HUES64 (cell line): ENCODE measurements at regions not wholly inside any gene's neighbourhood (a gene's known extent, or its start where the extent isn't known, plus 50 kb on each side); places are given as distances from the start of the nearest gene placed in this dataset.

Source experiments
- H3K27ac ChIP-seq: 2 replicates; pipeline ENCODE4 v1.7.0; 2013; ENCODE audit warnings: low read depth, low read length, inconsistent platforms
- H3K27me3 ChIP-seq: 2 replicates; pipeline ENCODE4 v1.6.1; 2013; ENCODE audit warnings: mild to moderate bottlenecking, low read length; ENCODE audit not compliant: insufficient read depth
- H3K36me3 ChIP-seq: 2 replicates; pipeline ENCODE4 v1.6.1; 2013; ENCODE audit warnings: mild to moderate bottlenecking, low read length; ENCODE audit not compliant: insufficient read depth
- H3K4me1 ChIP-seq: 2 replicates; pipeline ENCODE4 v1.6.1; 2013; ENCODE audit warnings: mild to moderate bottlenecking, low read length, moderate library complexity; ENCODE audit not compliant: insufficient read depth
- H3K4me3 ChIP-seq: 2 replicates; pipeline ENCODE4 v1.5.1; 2013; ENCODE audit warnings: mild to moderate bottlenecking, low read length, moderate library complexity
- H3K9ac ChIP-seq: 2 replicates; pipeline ENCODE4 v1.6.1; 2013; ENCODE audit warnings: mild to moderate bottlenecking, low read depth, low read length
- H3K9me3 ChIP-seq: 2 replicates; pipeline ENCODE4 v1.6.1; 2013; ENCODE audit warnings: low read depth, low read length; ENCODE audit not compliant: insufficient read depth
- WGBS: fragments of 150-250, 120-280 bp; methylation state at CpG from one replicate; pipeline ENCODE4 v1.1.7; 2013; ENCODE audit warnings: missing lambda C conversion rate; 5-methylcytosine and 5-hydroxymethylcytosine counted together

- WGBS = 88% methylated on average over 2 of the region's 2 CpGs
- Histone ChIP-seq H3K9me3 (no peaks in the 10 kb centered on the region), H3K27ac (no peak overlapping the region), H3K9ac (no peak overlapping the region), H3K36me3 (no peaks in the 10 kb centered on the region), H3K4me1 (peaks cover 10% of the 10 kb centered on the region), H3K4me3 (no peak overlapping the region), H3K27me3 (no peaks in the 10 kb centered on the region)
Observed at GRCh38 chr1:79657951-79658658, 651.6 kb upstream of the ADGRL4 start.

- Histone ChIP-seq H3K27ac (no peak overlapping the region), H3K9me3 (no peaks in the 10 kb centered on the region), H3K27me3 (no peaks in the 10 kb centered on the region), H3K4me3 (no peak overlapping the region), H3K9ac (no peak overlapping the region), H3K4me1 (peaks cover 10% of the 10 kb centered on the region), H3K36me3 (no peaks in the 10 kb centered on the region)
- WGBS = 90% methylated on average over 1 of the region's 2 CpGs
Observed at GRCh38 chr1:79655876-79656275, 649.3 kb upstream of the ADGRL4 start.

GRCh38 chr1:79652426-79652825 is 645.9 kb upstream of the ADGRL4 start:
- Histone ChIP-seq H3K27ac (no peak overlapping the region), H3K4me3 (no peak overlapping the region), H3K9me3 (no peaks in the 10 kb centered on the region), H3K4me1 (peaks cover 2% of the 10 kb centered on the region), H3K27me3 (no peaks in the 10 kb centered on the region), H3K9ac (no peak overlapping the region), H3K36me3 (no peaks in the 10 kb centered on the region)
- WGBS = 80% methylated on average over 3 of the region's 3 CpGs

GRCh38 chr1:79648126-79648525 is 641.6 kb upstream of the ADGRL4 start:
- Histone ChIP-seq H3K27ac (no peak overlapping the region), H3K4me1 (peaks cover 6% of the 10 kb centered on the region), H3K9me3 (no peaks in the 10 kb centered on the region), H3K9ac (no peak overlapping the region), H3K27me3 (no peaks in the 10 kb centered on the region), H3K36me3 (no peaks in the 10 kb centered on the region), H3K4me3 (no peak overlapping the region)
- WGBS = no CpG with 5 or more reads among the region's 1 CpG

GRCh38 chr1:79646880-79647279 is 640.4 kb upstream of the ADGRL4 start:
- Histone ChIP-seq H3K9me3 (no peaks in the 10 kb centered on the region), H3K36me3 (no peaks in the 10 kb centered on the region), H3K27ac (no peak overlapping the region), H3K9ac (no peak overlapping the region), H3K27me3 (no peaks in the 10 kb centered on the region), H3K4me3 (no peak overlapping the region), H3K4me1 (peaks cover 6% of the 10 kb centered on the region)
- WGBS = 59% methylated on average over 2 of the region's 3 CpGs

- no peaks in the 10 kb centered on the region for H3K4me1 ChIP-seq
- no peak overlapping the region for H3K4me3 ChIP-seq
- WGBS = 94% methylated on average over 2 of the region's 2 CpGs
Observed at GRCh38 chr1:79638382-79638781, 631.9 kb upstream of the ADGRL4 start.

GRCh38 chr1:79633456-79633855 is 626.9 kb upstream of the ADGRL4 start:
- Histone ChIP-seq H3K9me3 (no peaks in the 10 kb centered on the region), H3K36me3 (no peaks in the 10 kb centered on the region), H3K4me1 (no peaks in the 10 kb centered on the region), H3K9ac (no peak overlapping the region), H3K27ac (no peak overlapping the region), H3K4me3 (no peak overlapping the region), H3K27me3 (no peaks in the 10 kb centered on the region)
- 100% methylated on average over 1 of the region's 1 CpG for WGBS

More at GRCh38 chr1:79638382-79638781, 631.9 kb upstream of the ADGRL4 start:
- no peaks in the 10 kb centered on the region for H3K27me3 ChIP-seq
- no peaks in the 10 kb centered on the region for H3K9me3 ChIP-seq
- H3K9ac ChIP-seq = no peak overlapping the region
- H3K27ac ChIP-seq = no peak overlapping the region
- no peaks in the 10 kb centered on the region for H3K36me3 ChIP-seq

GRCh38 chr1:79629414-79629813 is 622.9 kb upstream of the ADGRL4 start:
- WGBS = 97% methylated on average over 7 of the region's 7 CpGs
- Histone ChIP-seq H3K9ac (no peak overlapping the region), H3K27me3 (no peaks in the 10 kb centered on the region), H3K27ac (no peak overlapping the region), H3K4me1 (no peaks in the 10 kb centered on the region), H3K4me3 (no peak overlapping the region), H3K36me3 (no peaks in the 10 kb centered on the region), H3K9me3 (no peaks in the 10 kb centered on the region)

- H3K27me3 ChIP-seq = no peaks in the 10 kb centered on the region
- H3K4me1 ChIP-seq = no peaks in the 10 kb centered on the region
- H3K9me3 ChIP-seq = no peaks in the 10 kb centered on the region
- no peak overlapping the region for H3K9ac ChIP-seq
- no peak overlapping the region for H3K27ac ChIP-seq
- 100% methylated on average over 1 of the region's 2 CpGs for WGBS
- no peak overlapping the region for H3K4me3 ChIP-seq
- H3K36me3 ChIP-seq = no peaks in the 10 kb centered on the region
Observed at GRCh38 chr1:79617777-79618176, 611.2 kb upstream of the ADGRL4 start.

GRCh38 chr1:79614762-79615161 is 608.2 kb upstream of the ADGRL4 start:
- Histone ChIP-seq H3K27ac (no peak overlapping the region), H3K27me3 (no peaks in the 10 kb centered on the region), H3K4me3 (no peak overlapping the region), H3K9ac (no peak overlapping the region), H3K36me3 (no peaks in the 10 kb centered on the region), H3K4me1 (no peaks in the 10 kb centered on the region), H3K9me3 (no peaks in the 10 kb centered on the region)
- WGBS = 100% methylated on average over 2 of the region's 2 CpGs

- no peaks in the 10 kb centered on the region for H3K27me3 ChIP-seq
- no peaks in the 10 kb centered on the region for H3K36me3 ChIP-seq
- H3K9me3 ChIP-seq = no peaks in the 10 kb centered on the region
- no peaks in the 10 kb centered on the region for H3K4me1 ChIP-seq
- no peak overlapping the region for H3K9ac ChIP-seq
- H3K27ac ChIP-seq = no peak overlapping the region
- no peak overlapping the region for H3K4me3 ChIP-seq
Observed at GRCh38 chr1:79614106-79614505, 607.6 kb upstream of the ADGRL4 start.

- H3K4me1 ChIP-seq = no peaks in the 10 kb centered on the region
- H3K4me3 ChIP-seq = no peak overlapping the region
- no peak overlapping the region for H3K9ac ChIP-seq
- 100% methylated on average over 1 of the region's 1 CpG for WGBS
- H3K36me3 ChIP-seq = no peaks in the 10 kb centered on the region
- no peak overlapping the region for H3K27ac ChIP-seq
- H3K27me3 ChIP-seq = no peaks in the 10 kb centered on the region
- no peaks in the 10 kb centered on the region for H3K9me3 ChIP-seq
Observed at GRCh38 chr1:79613046-79613445, 606.5 kb upstream of the ADGRL4 start.
